ENCODE measurements at regions not wholly inside any gene's neighbourhood (a gene's known extent, or its start where the extent isn't known, plus 50 kb on each side); places are given as distances from the start of the nearest gene placed in this dataset.

GRCh38 chr10:3676564-3676963 is 108.4 kb downstream of the KLF6 start:
- TF ChIP-seq, protein P1, sequence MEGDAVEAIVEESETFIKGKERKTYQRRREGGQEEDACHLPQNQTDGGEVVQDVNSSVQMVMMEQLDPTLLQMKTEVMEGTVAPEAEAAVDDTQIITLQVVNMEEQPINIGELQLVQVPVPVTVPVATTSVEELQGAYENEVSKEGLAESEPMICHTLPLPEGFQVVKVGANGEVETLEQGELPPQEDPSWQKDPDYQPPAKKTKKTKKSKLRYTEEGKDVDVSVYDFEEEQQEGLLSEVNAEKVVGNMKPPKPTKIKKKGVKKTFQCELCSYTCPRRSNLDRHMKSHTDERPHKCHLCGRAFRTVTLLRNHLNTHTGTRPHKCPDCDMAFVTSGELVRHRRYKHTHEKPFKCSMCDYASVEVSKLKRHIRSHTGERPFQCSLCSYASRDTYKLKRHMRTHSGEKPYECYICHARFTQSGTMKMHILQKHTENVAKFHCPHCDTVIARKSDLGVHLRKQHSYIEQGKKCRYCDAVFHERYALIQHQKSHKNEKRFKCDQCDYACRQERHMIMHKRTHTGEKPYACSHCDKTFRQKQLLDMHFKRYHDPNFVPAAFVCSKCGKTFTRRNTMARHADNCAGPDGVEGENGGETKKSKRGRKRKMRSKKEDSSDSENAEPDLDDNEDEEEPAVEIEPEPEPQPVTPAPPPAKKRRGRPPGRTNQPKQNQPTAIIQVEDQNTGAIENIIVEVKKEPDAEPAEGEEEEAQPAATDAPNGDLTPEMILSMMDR (IDR thresholded peaks at IDR 0.05), result no peak
- TF ChIP-seq EP300 (IDR thresholded peaks at IDR 0.05), result no peak

Measured in suprapubic skin (tissue), 3 donors.